K562 (cell line): ENCODE measurements at regions not wholly inside any gene's neighbourhood (a gene's known extent, or its start where the extent isn't known, plus 50 kb on each side); places are given as distances from the start of the nearest gene placed in this dataset.

Experiments used
- ARHGAP35 ChIP-seq: fragments of 450-650 bp; IDR thresholded peaks from 2 replicates; pipeline ENCODE4 v1.6.1; 2018; ENCODE audit not compliant: partially characterized antibody
- ATF1 ChIP-seq, 2 experiments: fragments of 450-650 bp in 1 of 2; IDR thresholded peaks; 2 replicates each; pipeline ENCODE4 v1.6.1; 2016; ENCODE audit warnings: missing compliant biosample characterization in 1 of 2, missing genetic modification characterization in 1 of 2
- CC2D1A ChIP-seq: fragments of 450-650 bp; IDR thresholded peaks from 2 replicates; pipeline ENCODE4 v1.6.1; 2017; ENCODE audit warnings: mild to moderate bottlenecking
- CEBPB ChIP-seq: fragments of 450-650 bp; IDR thresholded peaks from 2 replicates; pipeline ENCODE4 v1.6.1; 2016; ENCODE audit warnings: missing genetic modification characterization, missing compliant biosample characterization
- EHMT2 ChIP-seq: fragments of 450-650 bp; IDR thresholded peaks from 2 replicates; pipeline ENCODE4 v1.6.1; 2018; ENCODE audit warnings: antibody characterized with exemption
- ETV6 ChIP-seq, 3 experiments: fragments of 150-350 bp in 1 of 3; sonication (generic) in 1 of 3; formaldehyde crosslinking in 1 of 3; IDR thresholded peaks; 2 replicates each; pipeline versions ENCODE4 v1.6.1 to v1.8.0; 2014 to 2022; ENCODE audit warnings: borderline replicate concordance in 2 of 3, low read depth in 2 of 3, antibody characterized with exemption in 1 of 3, low read length in 1 of 3, mild to moderate bottlenecking in 1 of 3, missing genetic modification reagents in 1 of 3
- FOSL1 ChIP-seq: fragments of 200-800 bp; sonication (Bioruptor generic); conservative IDR thresholded peaks from 2 replicates; pipeline ENCODE4 v1.6.1; 2016; ENCODE audit warnings: missing genetic modification characterization, missing compliant biosample characterization
- HNRNPL ChIP-seq: fragments of 200-400 bp; formaldehyde crosslinking; IDR thresholded peaks from 2 replicates; pipeline ENCODE4 v1.6.1; 2017; ENCODE audit warnings: low read depth, mild to moderate bottlenecking, low read length
- NFIC ChIP-seq: fragments of 450-650 bp; IDR thresholded peaks from 2 replicates; pipeline ENCODE4 v1.6.1; 2017; ENCODE audit warnings: mild to moderate bottlenecking, inconsistent platforms
- NR3C1 ChIP-seq: sonication (generic); formaldehyde crosslinking; IDR thresholded peaks from 2 replicates; pipeline ENCODE4 v1.8.1; 2022; ENCODE audit warnings: missing genetic modification reagents
- PRDM10 ChIP-seq: fragments of 450-650 bp; IDR thresholded peaks from 2 replicates; pipeline ENCODE4 v1.6.1; 2018; ENCODE audit not compliant: partially characterized antibody
- TFAP4 ChIP-seq: sonication (generic); formaldehyde crosslinking; IDR thresholded peaks from 2 replicates; pipeline ENCODE4 v1.8.0; 2022; ENCODE audit warnings: missing genetic modification reagents, mild to moderate bottlenecking, moderate library complexity, borderline replicate concordance
- UBTF ChIP-seq, 2 experiments: IDR thresholded peaks; 2 replicates each; pipeline ENCODE4 v1.6.1; 2012; ENCODE audit warnings: improper control_type of control experiment in 2 of 2, low read depth in 2 of 2, low read length in 2 of 2, borderline replicate concordance in 1 of 2
- ZNF280A ChIP-seq: fragments of 450-650 bp; IDR thresholded peaks from 2 replicates; pipeline ENCODE4 v1.6.1; 2018; ENCODE audit warnings: mild to moderate bottlenecking, low read depth; ENCODE audit not compliant: partially characterized antibody
- ZNF445 ChIP-seq: fragments of 250-450 bp; sonication (Bioruptor Pico); IDR thresholded peaks from 2 replicates; pipeline ENCODE4 v1.4.0; 2020; ENCODE audit warnings: low read depth, mild to moderate bottlenecking, moderate library complexity
- ZNF766 ChIP-seq: fragments of 200-800 bp; sonication (Bioruptor generic); conservative IDR thresholded peaks from 2 replicates; pipeline ENCODE4 v1.6.1; 2016; ENCODE audit warnings: missing genetic modification characterization, missing compliant biosample characterization

GRCh38 chr15:77737238-77738037 is 104.7 kb upstream of the LINGO1 start (continued):
- TF ChIP-seq TFAP4: peak; percentile 75; the same call in 1 of the 2 replicates
- TF ChIP-seq HNRNPL: no peak
- TF ChIP-seq ARHGAP35: peak; percentile 5
- no peak for TF ChIP-seq ZNF445 (CRISPR knock-in tag)
- no peak for TF ChIP-seq ATF1 (CRISPR knock-in tag; IDR thresholded peaks at IDR 0.05)
- TF ChIP-seq ATF1 (tag; IDR thresholded peaks at IDR 0.05): peak; percentile 44; the same call in 1 of the 2 replicates
- peak; percentile 63 for TF ChIP-seq CEBPB (tag)
- TF ChIP-seq PRDM10: peak; percentile 72
- peak; percentile 89 for TF ChIP-seq NFIC
- peak; percentile 33; the same call in 1 of the 2 replicates for TF ChIP-seq FOSL1 (tag)
- TF ChIP-seq ETV6 (IDR thresholded peaks at IDR 0.05; ENCODE audit: borderline replicate concordance in 1 of 2, low read depth in 2 of 2, low read length in 1 of 2): peak in 1 of 2 experiments; percentile 34; a peak in 1 of 4 replicates
- no peak for TF ChIP-seq ETV6 (CRISPR knock-in tag; IDR thresholded peaks at IDR 0.05; ENCODE audit: borderline replicate concordance)
- no peak for TF ChIP-seq UBTF (IDR thresholded peaks at IDR 0.05; ENCODE audit: borderline replicate concordance in 1 of 2, low read depth in 2 of 2, low read length in 2 of 2)
- peak; percentile 99 for TF ChIP-seq CC2D1A
- no peak for TF ChIP-seq ZNF280A
- TF ChIP-seq EHMT2: peak; percentile 73; the same call in 1 of the 2 replicates
- TF ChIP-seq ZNF766 (CRISPR knock-in tag): peak; percentile 95
- no peak for TF ChIP-seq NR3C1 (CRISPR knock-in tag)
